IPS DF 4.7 (cell line): ENCODE measurements at regions not wholly inside any gene's neighbourhood (a gene's known extent, or its start where the extent isn't known, plus 50 kb on each side); places are given as distances from the start of the nearest gene placed in this dataset.

Source experiments
- DNase-seq: peaks from one replicate; pipeline ENCODE4 v3.0.0-alpha.2; 2013; ENCODE audit warnings: low spot score; ENCODE audit errors: extremely low read depth

GRCh38 chr19:30647891-30648720 is 275.9 kb downstream of the ZNF536 start:
- no peak for DNase-seq

DNA sequence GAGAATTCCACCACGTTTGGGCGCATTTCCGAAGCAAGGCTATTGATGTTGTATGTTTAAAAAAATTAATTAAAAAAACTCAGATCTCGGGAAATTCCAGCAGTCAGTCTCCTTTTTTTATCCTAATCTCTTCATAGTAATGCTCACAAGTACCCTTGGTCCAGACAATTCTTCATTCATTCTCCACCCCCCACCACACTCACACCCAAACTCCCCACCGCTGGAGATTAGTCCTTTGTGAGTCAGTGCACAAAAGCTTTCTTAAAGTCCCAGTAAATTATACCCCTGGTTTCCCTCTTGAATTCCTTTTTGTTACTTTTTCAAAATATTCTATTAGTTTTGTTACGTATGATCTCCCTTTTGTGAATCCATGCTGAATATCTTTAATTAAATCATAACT is 274.6 kb downstream of the ZNF536 start:
- DNase-seq: no peak

GRCh38 chr19:30645946-30646577 is 273.9 kb downstream of the ZNF536 start:
- DNase-seq: no peak

GRCh38 chr19:30640252-30640965 is 268.2 kb downstream of the ZNF536 start:
- DNase-seq: no peak

- DNase-seq: no peak
Measured at GRCh38 chr19:30638889-30639288, 266.7 kb downstream of the ZNF536 start.

DNA sequence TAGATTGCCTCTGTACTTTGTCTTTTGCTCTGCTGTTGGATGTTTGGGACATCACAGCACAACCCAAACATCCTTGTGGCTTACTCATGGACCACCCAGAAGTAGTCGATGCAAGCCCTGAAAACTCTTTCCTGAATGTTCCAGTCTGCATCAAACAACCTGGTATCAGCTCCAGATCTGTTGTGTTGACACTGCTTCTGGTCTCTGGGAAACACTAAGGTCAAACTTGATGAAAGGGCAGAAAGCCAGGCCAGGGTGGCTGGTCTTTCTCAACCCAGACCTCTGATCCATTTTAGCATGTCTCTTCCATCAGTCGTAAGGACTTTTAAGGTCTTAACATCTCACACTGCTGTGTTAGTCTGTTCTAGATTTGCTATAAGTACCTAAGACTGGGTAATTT is 265.7 kb downstream of the ZNF536 start:
- no peak for DNase-seq

DNA sequence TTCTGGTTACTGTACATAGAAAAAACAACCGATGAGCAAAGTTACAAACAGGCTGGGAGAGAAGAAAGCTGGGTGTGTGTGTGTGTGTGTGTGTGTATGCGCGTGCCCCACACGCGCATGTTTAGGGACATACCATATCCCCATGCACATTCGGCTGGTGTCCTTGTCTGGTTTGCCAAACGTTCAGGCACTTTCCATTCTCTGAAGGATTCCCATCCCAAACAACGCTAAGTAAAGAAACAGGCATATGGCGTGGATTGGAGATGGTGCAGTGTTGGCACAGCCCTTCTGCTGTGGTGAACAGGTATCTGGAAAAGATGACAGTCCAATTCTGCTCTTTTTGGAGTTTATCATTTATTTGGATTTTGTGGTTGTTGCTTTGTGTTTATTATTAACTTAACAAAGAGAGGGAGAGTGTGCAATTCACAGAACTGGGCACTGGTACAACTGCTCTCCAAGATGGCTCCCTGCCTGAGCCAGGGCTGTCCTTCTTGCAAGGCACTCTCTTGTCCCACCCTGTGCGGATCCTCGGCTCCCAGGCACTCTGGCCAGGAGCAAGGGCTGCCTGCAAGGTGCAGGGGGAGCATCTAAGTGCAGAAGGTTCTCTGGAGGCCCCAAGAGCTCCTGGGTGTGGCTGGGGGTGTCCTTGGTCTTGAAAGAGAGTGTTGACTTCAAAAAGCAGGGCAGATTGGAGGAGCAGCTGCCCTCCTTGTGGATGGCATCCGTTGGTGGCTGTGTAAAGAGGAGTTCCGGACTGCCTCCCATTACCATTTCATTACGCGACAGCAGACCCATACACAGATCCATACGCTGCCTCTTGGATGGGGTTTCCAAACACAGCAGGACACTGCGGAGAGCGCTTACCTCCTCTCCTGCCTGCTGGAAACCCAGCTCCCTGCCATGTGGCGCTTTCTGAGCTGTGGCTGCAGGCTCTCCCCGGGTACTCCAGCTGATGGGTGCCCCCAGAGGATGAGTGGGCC is 263.1 kb downstream of the ZNF536 start:
- DNase-seq: no peak

DNA sequence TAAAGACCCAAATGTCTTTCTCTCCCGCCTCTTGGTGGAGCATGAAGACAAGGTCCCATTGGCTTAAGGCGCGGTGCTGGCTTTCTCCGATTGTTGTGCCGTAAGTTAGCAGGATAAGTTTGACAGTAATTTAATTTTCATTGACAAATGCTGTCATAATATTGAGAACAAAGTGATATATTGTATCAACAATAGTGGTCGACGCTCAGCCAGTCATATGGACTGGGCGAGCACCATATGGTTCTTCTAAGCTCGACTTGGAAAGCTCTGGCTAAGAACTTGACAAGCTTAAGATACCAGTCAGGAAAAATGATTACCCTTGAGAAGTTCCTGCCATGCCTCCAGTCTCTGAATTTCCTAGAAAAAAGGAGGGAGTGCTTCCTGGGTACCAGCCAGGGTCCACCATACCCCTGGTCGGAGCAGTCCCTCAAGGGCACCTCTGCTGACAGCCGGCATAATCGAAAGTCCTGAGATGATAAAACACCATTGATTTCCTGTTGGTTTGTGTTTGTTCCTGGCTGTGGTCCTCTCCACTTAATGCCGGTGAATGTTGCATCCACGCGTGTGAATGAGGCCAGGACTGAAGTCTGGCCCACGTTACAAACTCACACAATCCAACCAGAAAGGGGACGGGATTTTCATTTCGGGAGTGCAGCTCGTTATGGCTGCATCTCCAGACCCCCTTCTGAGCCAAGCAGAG is 262.1 kb downstream of the ZNF536 start:
- DNase-seq: no peak

DNA sequence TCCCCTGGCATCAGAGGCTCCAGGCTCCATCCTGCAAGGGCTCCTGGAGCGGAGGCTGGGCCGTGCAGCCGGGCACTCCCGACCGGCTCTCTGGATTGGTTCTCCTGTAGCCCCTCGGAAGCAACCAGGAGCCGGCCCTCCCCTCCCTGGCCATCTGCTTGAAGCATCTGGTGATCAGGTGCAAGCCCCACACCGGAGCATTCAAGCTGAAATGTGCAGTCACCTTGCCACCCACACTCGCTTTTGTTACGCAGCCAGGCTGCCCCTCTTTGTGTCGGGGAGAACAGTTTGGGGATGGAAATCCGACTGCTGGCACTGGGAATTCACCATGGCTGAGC is 258.8 kb downstream of the ZNF536 start:
- no peak for DNase-seq

GRCh38 chr19:30630289-30631032 is 258.3 kb downstream of the ZNF536 start:
- no peak for DNase-seq

GRCh38 chr19:30629086-30629485 is 256.9 kb downstream of the ZNF536 start:
- no peak for DNase-seq

DNA sequence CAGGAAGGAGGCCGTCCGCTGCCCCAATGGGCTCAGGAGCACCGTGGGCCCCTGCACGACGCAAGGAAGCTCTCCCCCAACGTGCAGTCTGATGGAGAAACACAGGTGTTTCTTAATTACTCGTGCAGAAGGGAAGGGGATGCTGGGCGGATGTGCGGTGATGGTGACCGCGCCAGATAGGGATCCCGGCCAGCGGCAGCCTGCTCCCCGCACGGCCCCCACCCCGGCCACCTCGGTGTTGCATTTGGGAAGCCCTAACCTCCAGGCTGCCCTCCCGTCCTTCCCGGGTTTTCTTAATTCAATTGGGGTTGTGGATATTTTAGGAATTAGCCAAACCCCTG is 254.4 kb downstream of the ZNF536 start:
- DNase-seq: no peak

GRCh38 chr19:30625947-30626625 is 253.9 kb downstream of the ZNF536 start:
- DNase-seq: no peak

GRCh38 chr19:30622276-30622675 is 250.1 kb downstream of the ZNF536 start:
- DNase-seq: no peak

DNA sequence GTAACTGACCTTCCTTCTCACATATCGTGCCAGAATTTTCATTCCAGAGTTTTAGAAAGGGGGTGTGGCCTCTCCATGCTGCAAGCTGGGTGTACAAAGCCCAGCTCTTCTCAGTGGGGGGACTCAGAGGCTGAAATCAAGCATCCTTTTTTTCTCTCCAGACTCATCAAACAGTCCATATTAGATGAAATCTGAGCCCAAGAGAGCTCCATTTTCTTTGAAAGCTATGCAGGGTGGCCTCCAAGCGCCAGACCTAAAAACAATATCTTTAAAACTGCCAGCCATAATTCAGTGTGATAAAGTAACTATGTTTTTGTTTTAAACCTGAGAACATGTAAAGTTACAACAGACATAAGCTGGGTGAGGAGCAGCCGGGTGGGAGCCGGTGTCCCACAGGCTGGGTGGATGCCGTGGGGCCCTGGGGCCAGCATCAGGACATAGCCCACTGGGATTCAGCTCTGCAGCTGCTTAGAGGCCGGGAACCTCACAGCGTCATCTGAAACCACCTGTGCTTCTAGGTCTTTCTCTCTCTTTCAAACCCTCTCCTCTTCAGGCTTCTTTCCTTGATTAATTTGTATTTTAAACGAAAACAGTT is 249.2 kb downstream of the ZNF536 start:
- DNase-seq: no peak

DNA sequence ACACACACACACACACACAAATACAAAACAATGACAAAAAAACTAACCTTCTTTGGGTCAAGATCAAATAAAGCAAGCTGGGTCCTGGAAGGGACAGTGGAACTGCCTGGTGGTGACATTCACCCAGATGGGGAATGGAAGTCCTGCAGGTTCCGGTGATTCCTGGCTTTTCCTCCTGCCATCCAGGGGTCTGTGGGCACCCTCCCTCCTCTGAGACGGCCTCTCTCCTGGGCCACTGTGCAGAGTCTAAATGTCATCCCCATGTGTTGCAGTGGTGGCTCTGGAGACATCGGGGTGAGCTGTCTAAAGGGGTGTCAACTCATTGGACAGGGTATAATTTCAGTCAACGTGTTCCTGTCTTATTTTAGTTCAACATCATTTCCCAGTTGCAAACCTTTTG is 248.2 kb downstream of the ZNF536 start:
- no peak for DNase-seq

DNA sequence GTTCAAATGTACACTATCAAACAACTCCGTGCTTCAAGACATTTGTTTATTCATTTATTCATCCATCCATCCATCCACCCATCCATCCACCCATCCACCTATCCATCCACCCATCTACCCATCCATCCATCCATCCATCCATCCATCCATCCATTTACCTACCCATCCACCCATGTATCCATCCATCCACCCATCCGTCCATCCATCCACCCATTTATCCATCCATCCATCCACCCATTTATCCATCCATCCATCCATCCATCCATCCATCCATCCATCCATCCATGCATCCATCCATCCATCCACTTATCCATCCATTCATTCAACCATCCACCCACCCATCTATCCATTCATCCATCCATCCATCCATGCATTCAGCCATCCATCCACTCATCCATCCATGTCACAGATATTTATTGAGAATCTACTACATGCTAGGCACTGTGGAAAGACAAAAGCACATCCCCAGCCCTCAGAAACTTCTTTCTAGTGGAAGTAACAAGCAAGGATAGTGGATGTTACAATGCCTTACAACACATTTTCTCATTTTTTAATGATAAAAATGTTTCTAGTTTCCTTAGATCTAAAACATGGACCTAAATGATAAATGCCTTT is 237.6 kb downstream of the ZNF536 start:
- DNase-seq: no peak

GRCh38 chr19:30608471-30608870 is 236.3 kb downstream of the ZNF536 start:
- DNase-seq: no peak
